Astrocyte (in vitro differentiated cells and primary cell): ENCODE measurements at regions not wholly inside any gene's neighbourhood (a gene's known extent, or its start where the extent isn't known, plus 50 kb on each side); places are given as distances from the start of the nearest gene placed in this dataset.
A peak's percentile ranks its signal among the peaks of the same experiment; 100 is the strongest.
"Not testable (repeated sequence)": the region's sequence is repeated elsewhere in the genome, so short reads cannot be mapped to it uniquely, and the experiment has no call there.

Experiments
- DNase-seq: peaks from one replicate; pipeline ENCODE4 v3.0.0-alpha.2; 2010; ENCODE audit warnings: low read depth
- FAIRE-seq: peaks from 2 replicates; lab custom pipeline; 2011; peaks lifted over from hg19 to GRCh38; lab: Jason Lieb, UNC
- H2AFZ ChIP-seq: 2 replicates; pipeline ENCODE4 v1.6.0; 2012; ENCODE audit warnings: low read depth, low read length, inconsistent platforms
- H3K27ac ChIP-seq: 2 replicates; pipeline ENCODE4 v1.5.1; 2011; ENCODE audit warnings: low read depth, low read length, inconsistent platforms
- H3K27me3 ChIP-seq: 2 replicates; pipeline ENCODE4 v1.6.0; 2011; ENCODE audit warnings: low read length, inconsistent platforms; ENCODE audit not compliant: insufficient read depth
- H3K36me3 ChIP-seq: 2 replicates; pipeline ENCODE4 v1.5.1; 2011; ENCODE audit warnings: low read length, inconsistent platforms; ENCODE audit not compliant: insufficient read depth
- H3K4me1 ChIP-seq: 2 replicates; pipeline ENCODE4 v1.5.1; 2011; ENCODE audit warnings: low read length, inconsistent platforms; ENCODE audit not compliant: insufficient read depth
- H3K4me2 ChIP-seq: 2 replicates; pipeline ENCODE4 v1.6.0; 2012; ENCODE audit warnings: low read length, inconsistent platforms
- H3K4me3 ChIP-seq: 2 replicates; pipeline ENCODE4 v1.5.1; 2011; ENCODE audit warnings: low read depth, mild to moderate bottlenecking, low read length, inconsistent platforms; ENCODE audit not compliant: insufficient read depth
- H3K79me2 ChIP-seq: 2 replicates; pipeline ENCODE4 v1.6.0; 2012; ENCODE audit warnings: mild to moderate bottlenecking, low read length, inconsistent platforms; ENCODE audit not compliant: insufficient read depth
- H3K9ac ChIP-seq: 2 replicates; pipeline ENCODE4 v1.6.0; 2012; ENCODE audit warnings: mild to moderate bottlenecking, low read length, inconsistent platforms
- H3K9me3 ChIP-seq: 2 replicates; pipeline ENCODE4 v1.5.1; 2012; ENCODE audit warnings: low read depth, mild to moderate bottlenecking, low read length, inconsistent platforms; ENCODE audit not compliant: insufficient read depth
- H4K20me1 ChIP-seq: 2 replicates; pipeline ENCODE4 v1.6.0; 2012; ENCODE audit warnings: low read length, inconsistent platforms; ENCODE audit not compliant: insufficient read depth
- H3K27ac Mint-ChIP-seq: one replicate; pipeline ENCODE4 v1.8.0; 2021; ENCODE audit warnings: mild to moderate bottlenecking, mixed read lengths; ENCODE audit not compliant: unreplicated experiment
- H3K27me3 Mint-ChIP-seq: one replicate; pipeline ENCODE4 v1.8.0; 2021; ENCODE audit warnings: low read depth, mixed read lengths; ENCODE audit not compliant: unreplicated experiment
- H3K36me3 Mint-ChIP-seq: one replicate; pipeline ENCODE4 v1.8.0; 2021; ENCODE audit warnings: low read depth, mixed read lengths; ENCODE audit not compliant: unreplicated experiment
- H3K4me1 Mint-ChIP-seq: one replicate; pipeline ENCODE4 v1.8.0; 2021; ENCODE audit warnings: low read depth, mixed read lengths; ENCODE audit not compliant: unreplicated experiment
- H3K4me3 Mint-ChIP-seq: one replicate; pipeline ENCODE4 v1.8.0; 2021; ENCODE audit warnings: mild to moderate bottlenecking, moderate library complexity, mixed read lengths; ENCODE audit not compliant: unreplicated experiment
- H3K9me3 Mint-ChIP-seq: one replicate; pipeline ENCODE4 v1.8.0; 2021; ENCODE audit warnings: mild to moderate bottlenecking, mixed read lengths; ENCODE audit not compliant: unreplicated experiment
- EZH2 ChIP-seq: IDR thresholded peaks from 2 replicates; pipeline ENCODE4 v1.6.1; 2012; ENCODE audit warnings: mild to moderate bottlenecking, low read length, inconsistent platforms; ENCODE audit not compliant: insufficient read depth
- TF ChIP-seq, protein P1 (sequence below): IDR thresholded peaks from 2 replicates; pipeline ENCODE4 v1.5.1; 2011; ENCODE audit warnings: low read depth, mild to moderate bottlenecking, inconsistent platforms, low read length, moderate library complexity; ENCODE audit not compliant: insufficient read depth

DNA sequence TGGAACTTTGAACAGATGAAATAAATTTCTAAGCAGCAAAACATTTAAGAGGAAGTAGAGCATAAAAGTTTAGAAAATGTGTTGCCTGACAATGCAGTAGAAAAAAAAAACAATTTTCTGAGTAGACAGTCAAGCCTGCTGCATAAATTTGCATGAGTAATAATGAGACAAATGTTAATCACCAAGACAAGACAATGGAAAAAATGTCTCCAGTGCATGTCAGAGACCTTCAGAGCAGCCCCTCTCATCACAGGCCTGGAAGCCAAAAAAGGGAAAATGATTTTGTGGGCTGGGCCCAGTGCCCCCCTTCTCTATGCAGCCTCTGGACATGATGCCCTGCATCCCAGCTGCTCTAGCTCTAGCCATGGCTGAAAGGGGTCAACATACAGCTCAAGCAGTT is 204.6 kb downstream of the COX18 start:
- Histone ChIP-seq H3K79me2 (no peaks in the 10 kb centered on the region), H3K36me3 (no peaks in the 10 kb centered on the region), H2AFZ (no peak overlapping the region), H3K4me2 (no peak overlapping the region), H3K27me3 (no peaks in the 10 kb centered on the region), H3K9ac (no peak overlapping the region), H3K9me3 (no peaks in the 10 kb centered on the region), H3K4me1 (no peaks in the 10 kb centered on the region), H4K20me1 (no peaks in the 10 kb centered on the region), H3K27ac (no peak overlapping the region), H3K4me3 (no peak overlapping the region)
- Mint-ChIP-seq H3K27ac (no peak overlapping the region), H3K4me3 (no peak overlapping the region), H3K27me3 (no peaks in the 10 kb centered on the region), H3K36me3 (no peaks in the 10 kb centered on the region), H3K4me1 (peaks cover 17% of the 10 kb centered on the region), H3K9me3 (peaks cover 18% of the 10 kb centered on the region)
- TF ChIP-seq, protein P1, sequence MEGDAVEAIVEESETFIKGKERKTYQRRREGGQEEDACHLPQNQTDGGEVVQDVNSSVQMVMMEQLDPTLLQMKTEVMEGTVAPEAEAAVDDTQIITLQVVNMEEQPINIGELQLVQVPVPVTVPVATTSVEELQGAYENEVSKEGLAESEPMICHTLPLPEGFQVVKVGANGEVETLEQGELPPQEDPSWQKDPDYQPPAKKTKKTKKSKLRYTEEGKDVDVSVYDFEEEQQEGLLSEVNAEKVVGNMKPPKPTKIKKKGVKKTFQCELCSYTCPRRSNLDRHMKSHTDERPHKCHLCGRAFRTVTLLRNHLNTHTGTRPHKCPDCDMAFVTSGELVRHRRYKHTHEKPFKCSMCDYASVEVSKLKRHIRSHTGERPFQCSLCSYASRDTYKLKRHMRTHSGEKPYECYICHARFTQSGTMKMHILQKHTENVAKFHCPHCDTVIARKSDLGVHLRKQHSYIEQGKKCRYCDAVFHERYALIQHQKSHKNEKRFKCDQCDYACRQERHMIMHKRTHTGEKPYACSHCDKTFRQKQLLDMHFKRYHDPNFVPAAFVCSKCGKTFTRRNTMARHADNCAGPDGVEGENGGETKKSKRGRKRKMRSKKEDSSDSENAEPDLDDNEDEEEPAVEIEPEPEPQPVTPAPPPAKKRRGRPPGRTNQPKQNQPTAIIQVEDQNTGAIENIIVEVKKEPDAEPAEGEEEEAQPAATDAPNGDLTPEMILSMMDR: no peak
- TF ChIP-seq EZH2: no peak
- FAIRE-seq (no peak), DNase-seq (no peak)

DNA sequence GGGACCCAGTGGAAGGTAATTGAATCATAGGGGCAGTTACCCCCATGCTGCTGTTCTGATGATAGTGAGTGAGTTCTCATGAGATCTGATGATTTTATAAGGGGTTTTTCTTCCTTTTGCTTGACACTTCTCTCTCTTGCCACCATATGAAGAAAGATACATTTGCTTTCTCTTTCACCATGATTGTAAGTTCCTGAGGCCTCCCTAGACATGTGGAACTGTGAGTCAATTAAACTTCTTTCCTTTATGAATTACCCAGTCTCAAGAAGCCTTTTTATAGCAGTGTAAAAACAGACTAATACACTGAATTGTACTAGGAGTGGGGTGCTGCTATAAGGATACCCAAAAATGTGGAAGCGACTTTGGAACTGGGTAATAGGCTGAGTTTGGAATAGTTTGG is 205.2 kb downstream of the COX18 start:
- H3K36me3 ChIP-seq, H2AFZ ChIP-seq, H3K79me2 ChIP-seq, H3K27me3 ChIP-seq, H3K4me1 ChIP-seq, FAIRE-seq, H3K27ac Mint-ChIP-seq, DNase-seq, H3K9ac ChIP-seq, H3K27ac ChIP-seq, H4K20me1 ChIP-seq, H3K36me3 Mint-ChIP-seq, H3K4me3 Mint-ChIP-seq, H3K4me2 ChIP-seq, H3K9me3 ChIP-seq, H3K27me3 Mint-ChIP-seq, H3K4me3 ChIP-seq: not testable (repeated sequence)
- H3K9me3 Mint-ChIP-seq: peaks cover 16% of the 10 kb centered on the region
- peaks cover 17% of the 10 kb centered on the region for H3K4me1 Mint-ChIP-seq

DNA sequence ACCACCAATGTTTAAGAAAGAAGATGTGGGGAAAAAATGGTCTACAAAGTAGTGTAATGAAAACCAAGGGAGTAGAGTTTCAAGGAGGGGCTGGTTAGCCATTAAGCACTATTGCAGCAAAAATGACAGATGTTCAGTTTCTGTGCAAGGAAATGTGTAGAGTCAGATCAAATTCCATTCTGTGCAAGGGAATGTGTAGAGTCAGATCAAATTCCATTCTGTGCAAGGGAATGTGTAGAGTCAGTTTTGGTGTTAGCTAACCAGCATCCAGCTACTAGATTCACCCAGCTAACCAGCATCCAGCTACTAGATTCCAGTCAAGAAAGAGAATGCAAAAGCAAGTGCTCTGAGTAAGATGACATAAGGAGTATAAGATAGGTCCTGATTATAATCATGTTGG is 208.8 kb downstream of the COX18 start:
- Mint-ChIP-seq H3K36me3 (no peaks in the 10 kb centered on the region), H3K4me3 (no peak overlapping the region), H3K27me3 (no peaks in the 10 kb centered on the region), H3K9me3 (peaks cover 7% of the 10 kb centered on the region), H3K4me1 (peaks cover 36% of the 10 kb centered on the region), H3K27ac (peak overlapping the region; percentile 72)
- Histone ChIP-seq H3K4me1 (no peaks in the 10 kb centered on the region), H3K79me2 (no peaks in the 10 kb centered on the region), H3K27ac (no peak overlapping the region), H3K4me2 (no peak overlapping the region), H4K20me1 (no peaks in the 10 kb centered on the region), H3K9me3 (no peaks in the 10 kb centered on the region), H3K9ac (no peak overlapping the region), H3K36me3 (no peaks in the 10 kb centered on the region), H3K4me3 (no peak overlapping the region), H3K27me3 (no peaks in the 10 kb centered on the region), H2AFZ (no peak overlapping the region)
- FAIRE-seq (no peak), DNase-seq (no peak)
- TF ChIP-seq EZH2: no peak
- TF ChIP-seq, protein P1: no peak
